Endothelial cell of hepatic sinusoid (primary cell): ENCODE measurements at regions not wholly inside any gene's neighbourhood (a gene's known extent, or its start where the extent isn't known, plus 50 kb on each side); places are given as distances from the start of the nearest gene placed in this dataset.

Experiments used
- in situ Hi-C: cut with HindIII; loops from 2 replicates; pipeline ENCODE4 v1.10.0; 2017; ENCODE audit warnings: low sequenced_read_pairs

GRCh38 chr11:127412234-127412633 lies 411.7 kb upstream of the KIRREL3 start:
- in situ Hi-C loops: no loop called here

- in situ Hi-C loops: no loop called here
Measured at GRCh38 chr11:127411283-127411682, 410.7 kb upstream of the KIRREL3 start.

DNA sequence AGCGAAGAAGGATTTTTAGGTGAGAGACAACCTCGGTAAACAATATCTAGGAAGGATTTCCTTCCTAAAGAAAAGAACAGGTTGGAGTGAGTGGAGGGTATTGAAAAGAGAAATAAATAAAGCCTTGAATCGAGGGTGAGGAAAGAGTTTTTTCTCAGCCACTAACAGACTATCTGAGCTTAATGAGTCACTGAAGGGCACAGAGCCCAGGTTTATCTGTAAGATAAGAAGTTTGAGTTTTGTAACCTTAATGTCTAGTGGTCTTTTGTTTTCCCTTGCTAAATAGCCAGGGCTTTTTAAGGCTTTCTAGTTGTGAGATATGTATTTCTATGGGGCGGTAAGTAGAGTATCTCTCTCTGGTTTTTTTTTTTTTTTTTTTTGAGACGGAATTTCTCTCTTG lies 394.5 kb upstream of the KIRREL3 start:
- in situ Hi-C loops: no loop called here

- in situ Hi-C loops: no loop called here
Measured at GRCh38 chr11:127393460-127393997, 393.0 kb upstream of the KIRREL3 start.

DNA sequence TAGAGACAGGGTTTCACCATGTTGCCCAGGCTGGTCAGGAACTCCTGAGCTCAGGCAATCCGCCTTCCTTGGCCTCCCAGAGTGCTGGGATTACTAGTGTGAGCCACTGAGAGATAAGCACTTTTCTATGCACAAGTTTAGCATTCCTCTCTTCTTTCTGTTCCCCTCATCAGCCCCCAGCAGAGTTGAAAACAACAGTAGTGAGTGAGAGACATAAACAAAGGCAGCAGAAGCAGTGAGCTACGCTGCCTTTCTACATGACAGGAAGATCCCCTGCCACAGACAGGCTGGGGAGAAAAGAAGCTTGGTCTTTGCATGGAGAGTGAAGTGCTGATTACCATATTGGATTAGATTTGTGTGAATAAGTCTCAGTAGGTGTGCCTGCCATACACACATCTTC lies 392.0 kb upstream of the KIRREL3 start:
- in situ Hi-C loops: no loop called here

DNA sequence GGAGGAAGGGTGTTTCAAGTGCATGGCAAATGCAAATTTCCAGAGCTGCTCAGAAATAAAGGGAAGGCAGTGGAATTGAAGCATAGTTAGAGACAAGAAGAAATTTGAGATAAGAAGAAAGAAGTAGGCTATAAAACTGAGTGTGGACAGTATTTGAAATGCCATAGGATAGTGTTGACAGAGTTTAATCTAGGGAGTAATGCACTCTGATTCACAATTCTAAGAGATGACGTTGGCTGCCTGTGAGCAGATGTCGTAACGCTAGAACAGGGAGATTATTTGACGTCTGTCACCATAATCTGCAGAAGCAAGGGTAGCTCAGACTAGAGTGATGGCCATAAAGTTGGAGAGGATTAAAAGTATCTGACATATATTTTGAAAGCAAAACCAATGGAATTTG lies 389.9 kb upstream of the KIRREL3 start:
- in situ Hi-C loops: no loop called here

DNA sequence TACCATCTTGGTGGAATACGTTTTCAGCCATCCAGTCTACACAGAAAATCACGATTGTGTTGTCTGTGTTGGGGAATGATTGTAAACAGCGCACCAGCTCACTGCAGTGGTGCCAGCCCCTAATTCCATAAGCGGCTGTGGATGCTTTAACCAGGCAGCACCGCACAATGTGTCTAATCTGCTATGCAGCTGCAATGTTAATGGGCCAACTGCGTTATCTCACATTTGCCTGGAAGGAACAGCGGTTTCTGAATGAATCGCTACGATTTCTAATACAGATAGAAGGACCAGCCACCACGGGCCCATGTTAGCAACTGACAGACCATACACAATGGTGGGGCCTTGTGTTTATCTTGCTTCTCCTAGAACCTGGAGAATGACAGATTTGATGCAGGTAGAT lies 384.5 kb upstream of the KIRREL3 start:
- in situ Hi-C loops: no loop called here

DNA sequence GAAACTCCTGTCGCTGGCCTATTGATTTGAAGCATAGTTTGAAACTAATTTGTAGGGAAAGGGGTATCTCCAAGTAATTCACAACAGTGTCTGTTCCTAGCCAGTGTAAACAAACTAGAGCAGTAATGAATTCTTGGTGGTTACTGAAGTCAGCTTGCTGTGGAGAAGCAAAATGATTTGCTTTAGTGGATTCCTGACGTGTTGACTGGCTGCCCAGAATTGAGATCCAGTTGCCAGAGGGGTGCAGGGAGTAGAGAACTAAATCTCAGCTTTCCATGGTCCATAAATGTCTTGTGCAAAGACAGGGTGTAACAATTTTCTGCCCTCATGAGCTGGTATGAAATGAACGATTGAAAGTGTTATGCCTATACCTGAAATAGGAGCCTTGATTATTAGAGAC lies 382.5 kb upstream of the KIRREL3 start:
- in situ Hi-C loops: no loop called here

- in situ Hi-C loops: no loop called here
Measured at GRCh38 chr11:127381247-127381646, 380.7 kb upstream of the KIRREL3 start.

GRCh38 chr11:127379686-127380085 lies 379.1 kb upstream of the KIRREL3 start:
- in situ Hi-C loops: no loop called here

GRCh38 chr11:127376301-127376700 lies 375.7 kb upstream of the KIRREL3 start:
- in situ Hi-C loops: no loop called here

GRCh38 chr11:127369356-127369755 lies 368.8 kb upstream of the KIRREL3 start:
- in situ Hi-C loops: no loop called here

GRCh38 chr11:127362754-127363308 lies 362.3 kb upstream of the KIRREL3 start:
- in situ Hi-C loops: no loop called here

DNA sequence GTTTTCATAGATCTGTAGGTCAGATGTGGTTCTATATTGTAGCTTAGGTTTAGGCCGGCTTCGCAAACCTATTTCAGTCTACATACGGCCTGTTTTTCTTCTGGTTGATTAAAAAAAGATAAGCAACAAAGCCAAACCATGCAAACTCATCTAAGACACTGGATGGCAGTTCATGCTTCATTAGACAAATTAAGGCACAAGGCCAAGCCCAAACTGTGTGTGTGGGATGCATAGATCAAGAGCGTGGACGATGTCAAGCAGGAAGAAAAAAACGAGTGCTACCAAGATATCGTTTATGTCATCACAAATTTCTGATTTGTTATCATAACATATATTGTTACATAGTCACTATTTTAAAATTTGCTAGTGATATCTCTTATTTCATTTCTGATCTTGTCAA lies 357.6 kb upstream of the KIRREL3 start:
- in situ Hi-C loops: no loop called here

DNA sequence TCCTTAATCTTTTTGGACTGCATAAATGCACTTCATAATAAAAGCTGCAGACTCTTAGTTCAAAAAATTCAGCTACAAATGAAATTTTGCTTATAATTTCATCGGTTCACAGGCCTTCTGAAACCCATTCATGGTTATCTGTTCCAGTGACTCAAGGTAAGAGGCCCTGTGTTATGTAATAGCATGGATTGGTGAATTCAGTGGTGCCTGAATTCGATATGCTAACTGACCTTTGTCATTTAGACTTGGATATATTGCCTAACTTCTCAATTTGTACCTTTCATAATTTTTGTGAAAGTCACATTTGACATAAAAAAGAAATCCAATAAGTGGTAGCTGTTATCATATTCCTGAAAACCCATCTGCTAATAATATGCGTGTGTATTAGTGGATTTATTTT lies 349.9 kb upstream of the KIRREL3 start:
- in situ Hi-C loops: no loop called here

DNA sequence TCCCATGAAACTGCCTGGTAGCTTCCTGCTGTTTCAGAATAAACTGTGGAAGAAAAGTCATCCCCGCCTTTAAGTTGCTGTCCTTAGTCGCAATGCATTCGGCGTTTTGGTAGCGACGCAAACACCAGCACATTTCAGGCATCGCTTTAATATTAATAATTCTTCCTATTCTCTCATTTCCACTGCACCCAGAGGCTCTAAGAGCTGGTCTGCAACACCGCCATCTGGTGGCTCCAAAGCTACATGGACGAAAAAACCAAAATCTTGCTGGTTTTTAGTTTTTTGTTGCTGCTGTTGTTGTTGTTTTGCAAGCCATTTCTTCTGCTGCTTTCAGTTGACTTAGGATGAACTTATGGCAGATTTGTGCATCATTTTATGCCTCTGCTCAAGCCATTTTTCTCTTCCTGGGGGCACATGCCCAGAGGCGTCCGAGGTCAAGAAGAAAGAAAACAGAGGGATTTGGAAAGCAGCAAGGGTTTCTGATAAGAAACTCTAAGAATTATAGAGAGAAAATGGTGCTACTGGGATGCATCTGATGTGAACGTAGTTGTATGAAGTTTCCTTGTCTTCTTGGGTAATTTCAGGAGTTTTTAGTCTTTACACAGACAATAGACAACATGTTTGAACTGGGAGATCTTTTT lies 345.4 kb upstream of the KIRREL3 start:
- in situ Hi-C loops: no loop called here

GRCh38 chr11:127340438-127340837 lies 339.9 kb upstream of the KIRREL3 start:
- in situ Hi-C loops: no loop called here

DNA sequence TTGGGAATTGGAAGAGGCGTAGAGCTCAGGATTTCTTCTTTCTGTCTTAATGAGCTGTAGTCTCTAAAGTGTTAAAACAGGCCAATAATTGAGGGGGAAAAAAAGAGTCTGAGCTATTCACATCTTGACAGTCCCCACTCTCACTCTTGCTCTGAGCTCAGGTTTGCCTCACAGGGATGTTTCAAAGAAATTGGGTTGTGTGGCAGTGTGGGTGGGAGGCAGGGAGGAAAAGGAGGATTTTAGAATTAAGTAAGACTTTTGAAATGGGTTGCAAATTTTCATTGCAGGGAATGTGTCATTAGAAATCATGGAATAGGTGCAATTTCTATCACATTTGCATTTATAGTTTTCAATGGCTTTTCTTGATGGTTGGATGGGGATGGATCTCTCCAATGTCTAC lies 338.8 kb upstream of the KIRREL3 start:
- in situ Hi-C loops: no loop called here

- in situ Hi-C loops: no loop called here
Measured at GRCh38 chr11:127338380-127339259, 338.1 kb upstream of the KIRREL3 start.

DNA sequence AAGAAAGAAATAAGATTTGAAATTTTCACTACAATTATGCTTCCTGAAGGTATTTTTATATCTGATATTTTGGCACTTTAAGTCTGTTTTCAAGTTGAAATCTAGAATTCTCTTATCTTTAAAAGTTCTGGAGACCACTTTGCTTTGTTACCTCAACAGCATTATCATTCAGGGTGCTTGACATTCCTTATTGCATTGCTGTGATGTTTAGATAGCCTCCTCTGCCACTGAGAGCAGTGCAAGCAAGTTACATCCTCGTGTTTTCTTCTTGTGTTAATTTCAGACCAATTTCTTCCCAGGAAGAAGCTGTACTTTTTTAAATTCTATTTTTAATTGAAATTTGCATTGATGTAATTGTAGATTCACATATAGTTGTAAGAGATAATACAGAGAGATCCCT lies 333.9 kb upstream of the KIRREL3 start:
- in situ Hi-C loops: no loop called here

- in situ Hi-C loops: no loop called here
Measured at GRCh38 chr11:127332896-127333295, 332.3 kb upstream of the KIRREL3 start.

DNA sequence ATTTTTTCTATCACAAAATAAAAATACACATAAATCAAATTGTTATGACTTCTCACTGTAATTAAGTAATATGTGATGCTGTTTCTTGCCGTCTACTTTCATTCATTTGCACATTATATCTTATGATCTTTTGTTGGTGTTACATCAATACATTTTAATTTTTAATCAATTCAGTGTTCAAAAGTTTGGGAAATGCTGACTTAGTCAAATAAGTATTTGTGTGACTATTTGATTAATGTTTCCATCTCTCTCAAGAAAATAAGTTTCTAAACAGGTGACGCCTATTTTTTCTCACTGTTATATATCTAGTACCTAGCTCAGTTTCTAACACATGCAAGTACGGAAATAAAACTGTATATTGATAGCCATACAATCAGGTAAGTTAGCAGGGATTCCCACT lies 329.5 kb upstream of the KIRREL3 start:
- in situ Hi-C loops: no loop called here
